Choroid plexus epithelial cell (primary cell): ENCODE measurements at regions not wholly inside any gene's neighbourhood (a gene's known extent, or its start where the extent isn't known, plus 50 kb on each side); places are given as distances from the start of the nearest gene placed in this dataset.

Source experiments
- DNase-seq: peaks from one replicate; pipeline ENCODE4 v3.0.0-alpha.2; 2010; ENCODE audit warnings: low read depth
- H3K4me3 ChIP-seq: 2 replicates; pipeline ENCODE4 v1.5.1; 2011; ENCODE audit warnings: low read depth, mild to moderate bottlenecking, control low read depth, low read length, moderate library complexity
- TF ChIP-seq, protein P1 (sequence below): conservative IDR thresholded peaks from 2 replicates; pipeline ENCODE4 v1.5.1; 2011; ENCODE audit warnings: low read depth, mild to moderate bottlenecking, control low read depth, inconsistent platforms, low read length, moderate library complexity

DNA sequence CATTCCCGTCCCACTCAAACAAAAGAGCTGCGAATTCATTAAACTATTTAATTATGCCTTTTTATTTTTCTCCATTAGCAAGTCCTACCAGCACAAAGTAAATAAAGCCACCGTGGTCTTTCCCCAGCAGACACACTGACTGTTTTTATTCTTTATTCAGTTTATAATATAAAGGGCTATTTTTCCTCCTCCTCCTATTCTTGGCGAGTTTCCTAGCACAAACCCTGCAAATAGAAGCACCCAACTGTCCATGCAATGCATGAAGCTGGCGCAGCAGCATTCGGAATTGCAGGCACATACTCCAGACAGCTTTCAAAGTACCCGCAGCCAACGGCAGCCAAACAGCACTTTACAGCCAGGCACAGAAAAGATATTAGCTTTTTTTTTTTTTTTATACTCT, 583.4 kb upstream of the PSMD7 start:
- DNase-seq = no peak
- TF ChIP-seq, protein P1, sequence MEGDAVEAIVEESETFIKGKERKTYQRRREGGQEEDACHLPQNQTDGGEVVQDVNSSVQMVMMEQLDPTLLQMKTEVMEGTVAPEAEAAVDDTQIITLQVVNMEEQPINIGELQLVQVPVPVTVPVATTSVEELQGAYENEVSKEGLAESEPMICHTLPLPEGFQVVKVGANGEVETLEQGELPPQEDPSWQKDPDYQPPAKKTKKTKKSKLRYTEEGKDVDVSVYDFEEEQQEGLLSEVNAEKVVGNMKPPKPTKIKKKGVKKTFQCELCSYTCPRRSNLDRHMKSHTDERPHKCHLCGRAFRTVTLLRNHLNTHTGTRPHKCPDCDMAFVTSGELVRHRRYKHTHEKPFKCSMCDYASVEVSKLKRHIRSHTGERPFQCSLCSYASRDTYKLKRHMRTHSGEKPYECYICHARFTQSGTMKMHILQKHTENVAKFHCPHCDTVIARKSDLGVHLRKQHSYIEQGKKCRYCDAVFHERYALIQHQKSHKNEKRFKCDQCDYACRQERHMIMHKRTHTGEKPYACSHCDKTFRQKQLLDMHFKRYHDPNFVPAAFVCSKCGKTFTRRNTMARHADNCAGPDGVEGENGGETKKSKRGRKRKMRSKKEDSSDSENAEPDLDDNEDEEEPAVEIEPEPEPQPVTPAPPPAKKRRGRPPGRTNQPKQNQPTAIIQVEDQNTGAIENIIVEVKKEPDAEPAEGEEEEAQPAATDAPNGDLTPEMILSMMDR = no peak
- H3K4me3 ChIP-seq = no peak overlapping the region

GRCh38 chr16:73711406-73712080, 585.1 kb upstream of the PSMD7 start:
- TF ChIP-seq, protein P1 = no peak
- DNase-seq = no peak
- H3K4me3 ChIP-seq = no peak overlapping the region

GRCh38 chr16:73710526-73710925, 586.1 kb upstream of the PSMD7 start:
- DNase-seq = no peak
- TF ChIP-seq, protein P1 = no peak
- no peak overlapping the region for H3K4me3 ChIP-seq

- no peak for DNase-seq
- H3K4me3 ChIP-seq = no peak overlapping the region
- TF ChIP-seq, protein P1 = no peak
Observed at GRCh38 chr16:73707863-73708262, 588.8 kb upstream of the PSMD7 start.

GRCh38 chr16:73703891-73704290, 592.7 kb upstream of the PSMD7 start:
- H3K4me3 ChIP-seq = no peak overlapping the region
- TF ChIP-seq, protein P1 = no peak
- no peak for DNase-seq

DNA sequence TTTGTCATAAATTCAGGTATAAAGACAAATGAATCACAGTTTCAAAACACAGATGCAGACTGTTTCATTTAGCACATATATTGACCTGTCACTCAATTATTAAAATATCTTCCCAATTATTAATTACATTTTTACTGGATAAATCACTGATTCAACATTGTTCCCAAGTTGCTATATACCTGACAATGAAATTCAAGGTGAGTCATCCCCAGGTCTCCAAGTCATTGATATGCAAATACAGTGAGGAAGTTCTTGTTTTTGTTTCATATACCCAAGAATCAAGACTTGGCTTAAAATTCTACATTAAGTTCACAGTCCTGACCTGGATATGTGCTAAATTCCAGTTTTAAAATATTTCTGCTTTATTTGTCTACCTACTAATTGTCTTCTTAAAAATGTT, 599.3 kb upstream of the PSMD7 start:
- TF ChIP-seq, protein P1 = no peak
- H3K4me3 ChIP-seq = no peak overlapping the region
- no peak for DNase-seq

DNA sequence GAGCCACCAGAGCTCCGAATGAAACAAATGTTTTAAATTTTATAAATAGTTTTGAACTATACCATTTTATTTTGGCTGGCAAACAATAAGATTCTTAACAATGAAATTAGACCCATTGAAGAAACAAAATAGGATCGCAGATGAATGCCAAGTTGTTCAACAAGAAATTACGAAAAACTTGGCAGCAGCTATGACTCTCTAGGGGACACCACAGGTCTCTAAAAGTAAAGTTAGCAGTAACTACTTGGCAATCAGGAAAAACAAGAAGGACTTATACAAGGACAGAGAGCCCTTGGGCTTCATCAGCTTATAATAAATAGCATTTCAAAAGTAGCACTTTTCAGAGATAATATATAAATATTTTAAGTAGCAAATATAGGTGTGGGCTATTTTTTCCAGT, 603.8 kb upstream of the PSMD7 start:
- DNase-seq = no peak
- H3K4me3 ChIP-seq = no peak overlapping the region
- TF ChIP-seq, protein P1 = no peak
